ENCODE measurements at regions not wholly inside any gene's neighbourhood (a gene's known extent, or its start where the extent isn't known, plus 50 kb on each side); places are given as distances from the start of the nearest gene placed in this dataset.
"Not testable (repeated sequence)": the region's sequence is repeated elsewhere in the genome, so short reads cannot be mapped to it uniquely, and the experiment has no call there.

GRCh38 chr1:149157409-149157808, 54.1 kb upstream of the NBPF9 start:
- H3K27me3 ChIP-seq (ENCODE audit: control insufficient read depth, insufficient read depth, low read length); H3K36me3 ChIP-seq (ENCODE audit: control insufficient read depth, insufficient read depth, low read length); H3K4me3 ChIP-seq (ENCODE audit: low read length); H3K9me3 ChIP-seq (ENCODE audit: control insufficient read depth, insufficient read depth, low read length); DNase-seq (ENCODE audit: low read depth, low spot score); H3K27ac ChIP-seq (ENCODE audit: low read length); H3K4me1 ChIP-seq (ENCODE audit: control insufficient read depth, insufficient read depth, low read length): not testable (repeated sequence)
- no CpG with 5 or more reads among the region's 7 CpGs for WGBS (ENCODE audit: insufficient coverage, insufficient read length)

GRCh38 chr1:149158308-149158707, 55.0 kb upstream of the NBPF9 start:
- DNase-seq (ENCODE audit: low read depth, low spot score); H3K4me1 ChIP-seq (ENCODE audit: control insufficient read depth, insufficient read depth, low read length); H3K36me3 ChIP-seq (ENCODE audit: control insufficient read depth, insufficient read depth, low read length); H3K27me3 ChIP-seq (ENCODE audit: control insufficient read depth, insufficient read depth, low read length); H3K9me3 ChIP-seq (ENCODE audit: control insufficient read depth, insufficient read depth, low read length); H3K27ac ChIP-seq (ENCODE audit: low read length); H3K4me3 ChIP-seq (ENCODE audit: low read length): not testable (repeated sequence)
- no CpG with 5 or more reads among the region's 3 CpGs for WGBS (ENCODE audit: insufficient coverage, insufficient read length)

DNA sequence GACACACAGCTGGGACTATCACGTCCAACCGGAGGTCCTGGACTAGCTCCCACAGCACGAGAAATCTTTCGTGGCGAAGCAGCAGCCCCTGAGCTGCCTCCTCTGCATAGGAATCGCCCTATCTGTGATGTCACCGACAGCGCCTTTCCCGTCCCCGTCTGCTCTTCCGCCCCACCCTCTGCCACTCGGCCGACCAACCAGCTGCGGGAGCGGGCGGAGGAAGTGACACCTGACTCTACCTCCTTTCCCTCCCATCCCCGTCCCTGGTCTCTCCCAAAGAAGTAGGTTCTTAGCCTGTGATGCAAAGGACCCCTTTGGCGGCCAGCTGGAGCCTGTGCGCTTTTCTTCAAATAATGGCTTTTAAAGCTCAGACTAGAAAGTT, 59.7 kb upstream of the NBPF9 start:
- not testable (repeated sequence) for H3K9me3 ChIP-seq (ENCODE audit: control insufficient read depth, insufficient read depth, low read length); DNase-seq (ENCODE audit: low read depth, low spot score); H3K36me3 ChIP-seq (ENCODE audit: control insufficient read depth, insufficient read depth, low read length); H3K4me3 ChIP-seq (ENCODE audit: low read length); H3K27ac ChIP-seq (ENCODE audit: low read length); H3K4me1 ChIP-seq (ENCODE audit: control insufficient read depth, insufficient read depth, low read length); H3K27me3 ChIP-seq (ENCODE audit: control insufficient read depth, insufficient read depth, low read length)
- WGBS (ENCODE audit: insufficient coverage, insufficient read length), result no CpG with 5 or more reads among the region's 19 CpGs

GRCh38 chr1:149174765-149175164, 71.4 kb upstream of the NBPF9 start:
- no CpG with 5 or more reads among the region's 7 CpGs for WGBS (ENCODE audit: insufficient coverage, insufficient read length)
- not testable (repeated sequence) for H3K4me3 ChIP-seq (ENCODE audit: low read length); H3K27ac ChIP-seq (ENCODE audit: low read length)

DNA sequence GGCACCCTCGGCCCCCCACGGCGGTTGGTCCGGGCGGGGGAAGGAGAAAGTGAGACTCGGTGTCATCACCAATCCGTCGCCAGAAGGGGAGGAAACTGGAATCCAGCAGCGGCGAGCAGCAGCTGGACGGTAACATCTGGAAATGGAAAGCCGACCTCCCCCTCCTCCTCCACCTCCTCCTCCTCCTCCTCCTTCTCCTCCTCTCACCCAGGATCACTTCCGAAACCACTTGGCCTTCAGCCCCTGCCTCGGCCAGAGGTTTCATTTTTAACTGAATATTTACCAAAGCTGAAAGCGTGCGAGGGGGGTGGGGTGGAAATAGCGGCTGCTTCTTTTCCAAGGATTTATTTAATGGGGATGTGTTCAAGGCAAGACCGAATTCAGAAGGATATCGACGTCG, 72.5 kb upstream of the NBPF9 start:
- not testable (repeated sequence) for H3K9me3 ChIP-seq (ENCODE audit: control insufficient read depth, insufficient read depth, low read length); H3K4me1 ChIP-seq (ENCODE audit: control insufficient read depth, insufficient read depth, low read length); H3K27me3 ChIP-seq (ENCODE audit: control insufficient read depth, insufficient read depth, low read length); DNase-seq (ENCODE audit: low read depth, low spot score); H3K4me3 ChIP-seq (ENCODE audit: low read length); H3K27ac ChIP-seq (ENCODE audit: low read length); H3K36me3 ChIP-seq (ENCODE audit: control insufficient read depth, insufficient read depth, low read length)
- WGBS (ENCODE audit: insufficient coverage, insufficient read length), result no CpG with 5 or more reads among the region's 21 CpGs

More at GRCh38 chr1:149174765-149175164, 71.4 kb upstream of the NBPF9 start:
- H3K4me1 ChIP-seq (ENCODE audit: control insufficient read depth, insufficient read depth, low read length); H3K9me3 ChIP-seq (ENCODE audit: control insufficient read depth, insufficient read depth, low read length); H3K27me3 ChIP-seq (ENCODE audit: control insufficient read depth, insufficient read depth, low read length); DNase-seq (ENCODE audit: low read depth, low spot score); H3K36me3 ChIP-seq (ENCODE audit: control insufficient read depth, insufficient read depth, low read length): not testable (repeated sequence)

DNA sequence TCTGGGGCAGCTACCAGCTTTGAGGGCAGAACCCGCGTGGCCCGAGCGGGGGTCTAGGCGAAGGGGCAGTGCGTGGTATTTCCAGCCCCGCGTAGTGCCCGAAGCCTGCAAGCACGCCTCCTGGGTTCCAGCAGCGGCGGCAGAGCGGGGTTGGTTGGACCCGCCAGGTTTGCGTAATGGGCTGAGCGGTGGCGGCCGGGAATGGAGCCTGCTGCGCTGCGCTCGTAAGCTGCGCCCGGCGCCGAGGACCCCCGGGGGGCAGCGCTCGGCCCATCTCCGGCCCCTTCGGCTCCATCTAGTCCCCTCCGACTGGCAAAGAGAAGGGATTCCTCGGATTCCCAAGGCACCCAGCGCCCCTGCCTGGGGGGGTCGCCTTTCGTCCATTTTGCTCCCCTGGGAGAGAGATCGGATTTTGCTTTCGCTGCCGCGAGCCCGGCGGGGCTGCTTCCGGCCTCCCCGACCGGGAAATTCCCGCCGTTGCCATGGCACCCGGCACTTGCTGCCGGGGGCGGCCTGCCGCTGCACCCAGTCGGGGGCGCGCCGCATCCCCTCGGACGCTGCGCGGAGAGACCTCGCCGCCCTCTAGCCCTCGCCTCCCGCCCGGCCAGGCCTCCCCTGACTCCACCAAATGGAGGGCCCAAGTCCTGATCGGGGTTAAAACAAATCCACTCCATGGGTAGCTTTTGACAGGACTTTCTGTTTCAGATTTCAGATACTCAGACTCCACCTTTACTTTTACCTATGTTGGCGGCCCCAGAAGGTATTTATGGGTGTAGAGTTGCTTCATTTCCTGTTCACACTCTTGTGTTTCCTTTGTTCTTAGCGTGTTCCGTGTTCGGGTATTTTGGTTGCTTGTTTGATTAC, 73.3 kb upstream of the NBPF9 start:
- not testable (repeated sequence) for H3K4me1 ChIP-seq (ENCODE audit: control insufficient read depth, insufficient read depth, low read length); H3K27me3 ChIP-seq (ENCODE audit: control insufficient read depth, insufficient read depth, low read length); H3K9me3 ChIP-seq (ENCODE audit: control insufficient read depth, insufficient read depth, low read length); H3K36me3 ChIP-seq (ENCODE audit: control insufficient read depth, insufficient read depth, low read length); DNase-seq (ENCODE audit: low read depth, low spot score); H3K27ac ChIP-seq (ENCODE audit: low read length)
- H3K4me3 ChIP-seq (ENCODE audit: low read length), result peak overlapping the region; percentile 45; the same call in 1 of the 2 replicates
- no CpG with 5 or more reads among the region's 68 CpGs for WGBS (ENCODE audit: insufficient coverage, insufficient read length)

DNA sequence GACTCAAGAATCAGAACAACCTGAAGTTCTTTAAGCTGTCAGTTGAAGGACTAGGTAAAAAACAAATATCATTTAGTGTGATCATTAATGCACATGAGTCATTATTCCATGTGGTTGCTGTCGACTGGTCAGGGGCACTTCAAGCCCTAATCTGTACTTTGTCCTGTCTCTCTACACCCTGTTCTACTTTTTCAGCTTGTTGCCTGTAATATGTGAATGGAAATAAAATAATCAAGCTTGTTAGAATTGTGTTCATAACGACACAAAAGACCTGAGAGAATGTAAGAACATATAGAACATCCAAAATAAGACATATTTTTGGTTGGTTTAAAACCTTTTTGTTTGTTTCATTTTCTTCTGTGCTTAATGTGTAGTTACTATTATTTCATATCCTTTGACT, 87.4 kb upstream of the NBPF9 start:
- H3K36me3 ChIP-seq (ENCODE audit: control insufficient read depth, insufficient read depth, low read length); H3K4me1 ChIP-seq (ENCODE audit: control insufficient read depth, insufficient read depth, low read length); H3K9me3 ChIP-seq (ENCODE audit: control insufficient read depth, insufficient read depth, low read length); H3K27ac ChIP-seq (ENCODE audit: low read length); H3K27me3 ChIP-seq (ENCODE audit: control insufficient read depth, insufficient read depth, low read length); H3K4me3 ChIP-seq (ENCODE audit: low read length); DNase-seq (ENCODE audit: low read depth, low spot score): not testable (repeated sequence)
- WGBS (ENCODE audit: insufficient coverage, insufficient read length), result no CpG with 5 or more reads among the region's 2 CpGs

DNA sequence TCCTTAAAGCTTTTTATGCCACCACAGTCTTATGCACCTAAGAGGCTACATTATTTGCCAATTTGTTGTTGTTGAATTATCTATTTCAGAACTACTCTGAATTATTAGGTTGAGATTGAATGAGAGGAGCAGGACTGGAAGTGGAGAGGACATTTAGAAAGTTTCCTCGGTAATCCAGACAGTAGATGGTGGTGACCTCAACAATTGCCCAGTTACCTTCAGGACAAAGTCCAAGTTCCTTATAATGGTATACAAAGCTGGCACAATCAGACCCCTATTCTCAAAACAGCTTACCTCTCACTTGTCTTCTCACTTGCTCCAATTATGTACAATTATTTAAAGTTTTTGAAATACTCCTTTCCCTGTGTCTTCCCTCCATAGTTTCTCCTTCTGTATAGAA, 93.3 kb upstream of the NBPF9 start:
- DNase-seq (ENCODE audit: low read depth, low spot score); H3K9me3 ChIP-seq (ENCODE audit: control insufficient read depth, insufficient read depth, low read length); H3K4me3 ChIP-seq (ENCODE audit: low read length); H3K27ac ChIP-seq (ENCODE audit: low read length); H3K27me3 ChIP-seq (ENCODE audit: control insufficient read depth, insufficient read depth, low read length); H3K4me1 ChIP-seq (ENCODE audit: control insufficient read depth, insufficient read depth, low read length); H3K36me3 ChIP-seq (ENCODE audit: control insufficient read depth, insufficient read depth, low read length): not testable (repeated sequence)
- no CpG with 5 or more reads among the region's 1 CpG for WGBS (ENCODE audit: insufficient coverage, insufficient read length)

DNA sequence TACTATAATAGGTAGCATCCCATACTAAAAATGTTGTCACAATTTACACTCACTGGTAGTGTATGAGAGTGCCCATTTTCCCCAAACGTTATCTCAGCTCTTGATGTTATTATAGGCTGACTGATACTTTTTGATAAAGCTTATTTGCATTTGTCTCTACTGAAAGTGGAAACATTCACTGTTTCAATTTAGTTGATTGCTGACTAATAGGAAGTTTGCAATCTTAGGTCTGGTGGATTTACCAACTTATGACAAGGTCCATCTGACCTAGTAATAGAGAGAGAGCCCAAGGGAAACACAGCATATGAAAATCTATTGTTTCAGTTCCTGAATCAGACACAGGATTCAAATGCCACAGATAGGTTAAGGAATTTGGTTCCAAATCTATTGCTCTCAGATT, 97.2 kb upstream of the NBPF9 start:
- H3K27ac ChIP-seq (ENCODE audit: low read length); DNase-seq (ENCODE audit: low read depth, low spot score): not testable (repeated sequence)
- no CpG with 5 or more reads among the region's 1 CpG for WGBS (ENCODE audit: insufficient coverage, insufficient read length)

GRCh38 chr1:149202283-149202682, 98.9 kb upstream of the NBPF9 start:
- not testable (repeated sequence) for DNase-seq (ENCODE audit: low read depth, low spot score); H3K27ac ChIP-seq (ENCODE audit: low read length); H3K4me3 ChIP-seq (ENCODE audit: low read length); H3K36me3 ChIP-seq (ENCODE audit: control insufficient read depth, insufficient read depth, low read length); H3K9me3 ChIP-seq (ENCODE audit: control insufficient read depth, insufficient read depth, low read length); H3K27me3 ChIP-seq (ENCODE audit: control insufficient read depth, insufficient read depth, low read length); H3K4me1 ChIP-seq (ENCODE audit: control insufficient read depth, insufficient read depth, low read length)
- WGBS (ENCODE audit: insufficient coverage, insufficient read length), result no CpG with 5 or more reads among the region's 1 CpG

More for the DNA sequence above, 97.2 kb upstream of the NBPF9 start:
- not testable (repeated sequence) for H3K4me1 ChIP-seq (ENCODE audit: control insufficient read depth, insufficient read depth, low read length); H3K36me3 ChIP-seq (ENCODE audit: control insufficient read depth, insufficient read depth, low read length); H3K4me3 ChIP-seq (ENCODE audit: low read length); H3K9me3 ChIP-seq (ENCODE audit: control insufficient read depth, insufficient read depth, low read length); H3K27me3 ChIP-seq (ENCODE audit: control insufficient read depth, insufficient read depth, low read length)

GRCh38 chr1:149204396-149204795, 101.0 kb upstream of the NBPF9 start:
- not testable (repeated sequence) for H3K27ac ChIP-seq (ENCODE audit: low read length); H3K9me3 ChIP-seq (ENCODE audit: control insufficient read depth, insufficient read depth, low read length); H3K36me3 ChIP-seq (ENCODE audit: control insufficient read depth, insufficient read depth, low read length); H3K4me1 ChIP-seq (ENCODE audit: control insufficient read depth, insufficient read depth, low read length); DNase-seq (ENCODE audit: low read depth, low spot score); H3K4me3 ChIP-seq (ENCODE audit: low read length); H3K27me3 ChIP-seq (ENCODE audit: control insufficient read depth, insufficient read depth, low read length)
- no CpG with 5 or more reads among the region's 2 CpGs for WGBS (ENCODE audit: insufficient coverage, insufficient read length)
